ENCODE measurements at regions not wholly inside any gene's neighbourhood (a gene's known extent, or its start where the extent isn't known, plus 50 kb on each side); places are given as distances from the start of the nearest gene placed in this dataset.

DNA sequence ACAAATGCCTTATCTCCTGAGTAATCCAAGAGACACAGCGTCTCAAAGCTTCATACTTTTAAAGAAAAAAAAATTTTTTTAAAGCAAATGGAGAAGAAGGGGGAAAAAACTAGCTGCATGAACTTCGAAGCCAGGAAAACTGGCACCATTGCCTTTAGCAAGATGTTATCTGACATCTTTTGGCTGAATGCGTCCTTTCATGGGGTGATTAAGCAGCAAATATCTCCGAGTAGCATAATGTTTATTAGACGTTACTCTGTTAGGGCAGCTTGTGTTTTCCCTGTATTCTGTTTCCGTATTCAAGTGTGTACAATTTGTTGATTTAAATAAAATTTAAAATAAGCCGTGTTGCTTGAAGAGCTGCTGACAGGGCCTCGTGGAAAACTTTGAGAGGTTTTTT lies 76.5 kb upstream of the TSHZ2 start:
- intact Hi-C loops (cut with micrococcal nuclease; ENCODE audit: unreplicated experiment) = no loop called here
- BruUV-seq (replicated peaks) = no TSS peak
- Histone ChIP-seq H4K20me1 (ENCODE audit: insufficient read depth) (no peaks in the 10 kb centered on the region), H3K79me2 (ENCODE audit: low read depth) (no peaks in the 10 kb centered on the region), H3F3A (ENCODE audit: insufficient read depth, low read depth) (no peaks in the 10 kb centered on the region), H3K4me1 (replicated peaks; ENCODE audit: insufficient read depth) (no peaks in the 10 kb centered on the region), H3K36me3 (ENCODE audit: low read depth) (no peaks in the 10 kb centered on the region), H2AFZ (no peak overlapping the region), H3K4me3 (no peak overlapping the region), H3K9me2 (ENCODE audit: insufficient read depth) (no peaks in the 10 kb centered on the region), H3K4me2 (no peak overlapping the region), H3K9me3 (ENCODE audit: insufficient read depth, low read depth) (no peaks in the 10 kb centered on the region), H3K27me3 (ENCODE audit: insufficient read depth, low read depth) (peaks cover 25% of the 10 kb centered on the region; the same call in 1 of the 2 replicates), H3K27ac (no peak overlapping the region)
- TF ChIP-seq EZH2 (IDR thresholded peaks at IDR 0.05; ENCODE audit: low read depth) (no peak), CTCF (conservative IDR thresholded peaks at IDR 0.05) (no peak)
- DNase-seq = no peak
- POLR2A ChIA-PET (ENCODE audit: unreplicated experiment) = no interaction called here
- CTCF ChIA-PET = no interaction called here

- Histone ChIP-seq H3K27ac (no peak overlapping the region), H3K27me3 (ENCODE audit: insufficient read depth, low read depth) (peaks cover 25% of the 10 kb centered on the region; the same call in 1 of the 2 replicates), H3K4me1 (replicated peaks; ENCODE audit: insufficient read depth) (no peaks in the 10 kb centered on the region), H3K9me3 (ENCODE audit: insufficient read depth, low read depth) (no peaks in the 10 kb centered on the region), H2AFZ (no peak overlapping the region), H3K36me3 (ENCODE audit: low read depth) (no peaks in the 10 kb centered on the region), H3F3A (ENCODE audit: insufficient read depth, low read depth) (no peaks in the 10 kb centered on the region), H4K20me1 (ENCODE audit: insufficient read depth) (no peaks in the 10 kb centered on the region), H3K4me2 (no peak overlapping the region), H3K4me3 (no peak overlapping the region), H3K9me2 (ENCODE audit: insufficient read depth) (no peaks in the 10 kb centered on the region), H3K79me2 (ENCODE audit: low read depth) (no peaks in the 10 kb centered on the region)
- no TSS peak for BruUV-seq (replicated peaks)
- CTCF ChIA-PET = no interaction called here
- TF ChIP-seq CTCF (conservative IDR thresholded peaks at IDR 0.05) (no peak), EZH2 (IDR thresholded peaks at IDR 0.05; ENCODE audit: low read depth) (no peak)
- POLR2A ChIA-PET (ENCODE audit: unreplicated experiment) = no interaction called here
- intact Hi-C loops (cut with micrococcal nuclease; ENCODE audit: unreplicated experiment) = no loop called here
- DNase-seq = no peak
Observed at GRCh38 chr20:52895235-52895634, 76.9 kb upstream of the TSHZ2 start.

DNA sequence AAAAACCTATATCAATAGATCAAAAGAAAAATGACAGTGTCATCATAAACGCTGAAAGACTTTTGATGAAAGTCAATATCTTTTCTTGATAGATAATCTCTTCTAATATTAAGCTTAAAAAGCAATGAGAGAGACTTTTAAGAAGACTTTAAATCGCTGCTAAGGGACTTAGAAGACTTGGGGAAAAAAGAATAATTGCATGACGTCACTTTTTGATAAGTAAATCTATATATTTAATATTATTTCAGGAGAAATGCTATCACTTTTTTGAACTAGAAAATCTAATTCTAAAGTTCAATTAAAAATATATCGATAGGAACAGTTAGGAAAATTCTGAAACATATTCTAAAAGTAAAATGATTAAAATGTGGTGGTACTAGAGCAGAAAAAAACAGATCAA lies 78.7 kb upstream of the TSHZ2 start:
- POLR2A ChIA-PET (ENCODE audit: unreplicated experiment) = no interaction called here
- Histone ChIP-seq H3K9me3 (ENCODE audit: insufficient read depth, low read depth) (no peaks in the 10 kb centered on the region), H2AFZ (no peak overlapping the region), H4K20me1 (ENCODE audit: insufficient read depth) (no peaks in the 10 kb centered on the region), H3K27ac (no peak overlapping the region), H3K27me3 (ENCODE audit: insufficient read depth, low read depth) (peaks cover 25% of the 10 kb centered on the region; the same call in 1 of the 2 replicates), H3K4me3 (no peak overlapping the region), H3K36me3 (ENCODE audit: low read depth) (no peaks in the 10 kb centered on the region), H3K79me2 (ENCODE audit: low read depth) (no peaks in the 10 kb centered on the region), H3K4me2 (no peak overlapping the region), H3K9me2 (ENCODE audit: insufficient read depth) (no peaks in the 10 kb centered on the region), H3F3A (ENCODE audit: insufficient read depth, low read depth) (no peaks in the 10 kb centered on the region), H3K4me1 (replicated peaks; ENCODE audit: insufficient read depth) (no peaks in the 10 kb centered on the region)
- CTCF ChIA-PET = no interaction called here
- TF ChIP-seq CTCF (conservative IDR thresholded peaks at IDR 0.05) = no peak
- no peak for TF ChIP-seq EZH2 (IDR thresholded peaks at IDR 0.05; ENCODE audit: low read depth)
- intact Hi-C loops (cut with micrococcal nuclease; ENCODE audit: unreplicated experiment) = no loop called here
- BruUV-seq (replicated peaks) = no TSS peak
- DNase-seq = no peak

Data from PC-9 (cell line).